ENCODE measurements at regions not wholly inside any gene's neighbourhood (a gene's known extent, or its start where the extent isn't known, plus 50 kb on each side); places are given as distances from the start of the nearest gene placed in this dataset.
"Not testable (repeated sequence)": the region's sequence is repeated elsewhere in the genome, so short reads cannot be mapped to it uniquely, and the experiment has no call there.

- DNase-seq (ENCODE audit: low spot score) = no peak
- FAIRE-seq = no peak
Measured at GRCh38 chr12:90515199-90516175, 439.5 kb downstream of the CCER1 start.

- DNase-seq (ENCODE audit: low spot score) = no peak
- FAIRE-seq = no peak
Measured at GRCh38 chr12:90514325-90514724, 440.7 kb downstream of the CCER1 start.

- FAIRE-seq (no peak), DNase-seq (ENCODE audit: low spot score) (no peak)
Measured at GRCh38 chr12:90512518-90512917, 442.5 kb downstream of the CCER1 start.

- FAIRE-seq = no peak
Measured at GRCh38 chr12:90510948-90511347, 444.0 kb downstream of the CCER1 start.

DNA sequence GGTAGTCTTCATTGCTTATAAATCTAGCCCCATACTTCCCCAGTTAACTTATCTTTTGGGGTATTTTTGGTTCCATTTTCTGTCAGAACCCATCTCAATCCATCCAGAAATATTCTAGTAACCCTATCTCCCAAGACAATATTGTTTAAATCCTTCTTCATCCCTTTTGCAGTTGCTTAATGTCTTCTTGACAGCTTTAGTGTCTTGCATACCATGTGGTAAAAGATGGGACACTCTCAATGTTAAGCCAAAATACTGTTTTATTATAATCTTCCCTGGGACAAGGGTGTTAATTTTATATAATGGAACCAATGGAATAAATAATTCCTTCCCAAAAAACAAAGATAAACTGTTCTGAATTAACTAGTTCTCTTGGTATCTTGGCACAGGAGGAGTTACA lies 450.2 kb downstream of the CCER1 start:
- FAIRE-seq = no peak
- no peak for DNase-seq (ENCODE audit: low spot score)

More at GRCh38 chr12:90510948-90511347, 444.0 kb downstream of the CCER1 start:
- no peak for DNase-seq (ENCODE audit: low spot score)

GRCh38 chr12:90502070-90502469 lies 452.9 kb downstream of the CCER1 start:
- DNase-seq (ENCODE audit: low spot score) = no peak
- FAIRE-seq = no peak

DNA sequence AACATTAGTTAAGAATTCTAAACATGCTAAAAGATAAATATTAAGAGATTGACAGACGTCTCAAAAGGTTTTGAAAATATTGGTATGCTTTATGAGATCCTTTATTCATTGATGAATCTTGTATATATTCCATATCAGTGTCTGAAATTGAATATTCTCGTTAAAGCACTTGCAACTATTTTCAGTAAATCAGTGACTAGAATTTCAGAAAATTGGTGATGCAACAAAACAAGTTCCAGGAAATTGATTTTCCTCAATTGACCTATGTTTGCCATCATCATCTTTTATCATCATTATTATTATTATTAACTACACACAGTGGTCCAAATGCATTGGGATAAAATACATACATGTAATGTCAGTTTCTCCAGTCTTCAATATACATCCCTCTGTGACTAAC lies 453.6 kb downstream of the CCER1 start:
- FAIRE-seq (no peak), DNase-seq (ENCODE audit: low spot score) (no peak)

DNA sequence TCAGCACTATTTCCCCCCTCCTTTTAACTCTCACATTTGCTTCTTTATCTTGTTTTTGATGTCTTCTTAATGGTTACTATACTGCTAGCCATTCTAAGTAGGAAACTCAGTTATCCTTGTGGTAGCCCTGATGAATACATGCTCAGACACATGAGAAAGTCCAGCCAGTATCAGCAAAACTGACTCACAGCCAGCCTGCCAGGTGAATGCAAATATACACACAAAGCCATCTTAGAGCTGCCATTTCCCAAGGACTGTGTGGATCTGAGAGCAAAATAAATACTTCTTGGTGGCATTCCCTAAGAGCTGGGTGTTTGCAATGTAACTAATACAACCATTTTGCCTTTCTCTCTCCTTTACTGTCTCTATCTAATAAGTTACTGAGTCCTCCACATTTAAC lies 455.2 kb downstream of the CCER1 start:
- FAIRE-seq (no peak), DNase-seq (ENCODE audit: low spot score) (no peak)

- no peak for FAIRE-seq
- DNase-seq (ENCODE audit: low spot score) = no peak
Measured at GRCh38 chr12:90497923-90498545, 456.9 kb downstream of the CCER1 start.

DNA sequence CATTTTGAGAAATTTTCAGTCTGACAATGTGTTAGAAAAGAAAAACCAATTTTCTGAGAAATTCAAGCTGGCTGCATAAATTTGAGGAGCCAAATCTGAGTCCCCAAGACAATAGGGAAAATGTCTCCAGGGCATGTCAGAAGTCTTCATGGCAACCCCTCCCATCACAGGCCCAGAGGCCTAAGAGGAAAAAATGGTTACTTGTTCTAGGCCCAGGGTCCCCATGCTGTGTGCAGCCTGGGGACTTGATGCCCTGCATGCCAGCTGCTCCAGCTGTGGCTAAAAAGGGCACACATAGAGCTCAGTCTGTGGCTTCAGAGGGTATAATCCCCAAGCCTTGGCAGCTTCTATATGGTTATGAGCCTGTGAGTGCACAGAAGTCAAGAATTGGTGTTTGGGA lies 464.6 kb downstream of the CCER1 start:
- DNase-seq (ENCODE audit: low spot score) (no peak), FAIRE-seq (no peak)

- DNase-seq (ENCODE audit: low spot score) (no peak), FAIRE-seq (no peak)
Measured at GRCh38 chr12:90489141-90489540, 465.8 kb downstream of the CCER1 start.

- FAIRE-seq (no peak), DNase-seq (ENCODE audit: low spot score) (no peak)
Measured at GRCh38 chr12:90485560-90485959, 469.4 kb downstream of the CCER1 start.

- FAIRE-seq (no peak), DNase-seq (ENCODE audit: low spot score) (no peak)
Measured at GRCh38 chr12:90484094-90484493, 470.9 kb downstream of the CCER1 start.

- FAIRE-seq (no peak), DNase-seq (ENCODE audit: low spot score) (no peak)
Measured at GRCh38 chr12:90481748-90482147, 473.2 kb downstream of the CCER1 start.

- FAIRE-seq (no peak), DNase-seq (ENCODE audit: low spot score) (no peak)
Measured at GRCh38 chr12:90479237-90479636, 475.7 kb downstream of the CCER1 start.

- no peak for FAIRE-seq
Measured at GRCh38 chr12:90473831-90474230, 481.1 kb downstream of the CCER1 start.

DNA sequence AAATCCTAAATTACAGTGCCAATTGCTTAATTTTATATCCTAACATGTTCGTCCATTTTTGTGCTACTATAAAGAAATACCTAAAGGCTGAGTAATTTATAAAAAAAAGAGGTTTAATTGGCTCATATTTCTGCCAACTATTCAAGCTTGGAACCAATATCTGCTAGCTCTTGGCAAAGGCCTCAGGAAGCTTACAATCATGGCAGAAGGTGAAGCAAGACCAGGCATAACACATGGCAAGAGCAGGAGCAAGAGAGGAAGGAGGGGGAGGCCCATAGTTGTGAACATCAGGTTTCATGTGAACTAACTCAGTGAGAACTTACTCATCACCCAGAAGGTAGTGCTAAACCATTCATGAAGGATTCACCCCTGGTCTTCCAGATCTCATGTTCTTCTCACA lies 494.3 kb downstream of the CCER1 start:
- no peak for FAIRE-seq
- DNase-seq (ENCODE audit: low spot score) = no peak

More at GRCh38 chr12:90473831-90474230, 481.1 kb downstream of the CCER1 start:
- DNase-seq (ENCODE audit: low spot score) = no peak

GRCh38 chr12:90456248-90456647 lies 498.7 kb downstream of the CCER1 start:
- FAIRE-seq = no peak

DNA sequence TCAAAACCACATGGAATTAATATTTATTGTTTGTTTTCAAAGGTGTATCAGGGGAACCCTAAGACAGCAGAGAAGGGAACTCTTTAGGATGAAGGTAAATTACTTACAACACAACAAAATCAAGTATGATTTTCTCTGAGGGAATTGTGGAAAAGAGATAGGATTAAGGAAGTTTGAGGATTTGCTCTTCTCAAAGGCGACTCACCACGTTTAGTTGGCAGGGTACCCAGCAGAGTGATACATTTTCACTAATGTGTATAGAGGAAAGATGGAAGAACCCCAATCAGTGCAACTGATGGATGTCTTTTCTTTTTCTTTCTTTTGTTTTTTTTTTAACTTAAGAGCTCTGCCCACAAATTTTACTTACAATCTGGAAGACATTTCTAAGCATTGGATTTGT lies 499.2 kb downstream of the CCER1 start:
- FAIRE-seq = no peak
- DNase-seq (ENCODE audit: low spot score) = no peak

More at GRCh38 chr12:90456248-90456647, 498.7 kb downstream of the CCER1 start:
- no peak for DNase-seq (ENCODE audit: low spot score)

DNA sequence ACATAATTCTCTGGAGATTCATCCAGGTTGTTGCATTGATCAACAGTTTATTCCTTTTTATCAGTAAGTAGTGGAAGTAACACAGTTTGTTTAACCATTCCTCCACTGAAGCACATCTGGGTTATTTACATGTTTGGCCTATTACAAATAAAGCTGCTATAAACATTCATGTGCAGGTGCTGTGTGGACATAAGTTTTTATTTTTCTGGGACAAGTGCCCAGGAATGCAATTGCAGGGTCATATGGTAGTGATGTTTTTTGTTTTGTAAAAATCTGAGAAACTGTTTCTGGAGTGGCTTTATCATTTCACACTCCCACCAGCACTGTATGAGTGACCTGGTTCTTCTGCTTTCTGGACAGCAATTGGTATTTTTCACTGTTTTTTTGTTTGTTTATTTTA lies 505.4 kb downstream of the CCER1 start:
- FAIRE-seq (no peak), DNase-seq (ENCODE audit: low spot score) (no peak)

DNA sequence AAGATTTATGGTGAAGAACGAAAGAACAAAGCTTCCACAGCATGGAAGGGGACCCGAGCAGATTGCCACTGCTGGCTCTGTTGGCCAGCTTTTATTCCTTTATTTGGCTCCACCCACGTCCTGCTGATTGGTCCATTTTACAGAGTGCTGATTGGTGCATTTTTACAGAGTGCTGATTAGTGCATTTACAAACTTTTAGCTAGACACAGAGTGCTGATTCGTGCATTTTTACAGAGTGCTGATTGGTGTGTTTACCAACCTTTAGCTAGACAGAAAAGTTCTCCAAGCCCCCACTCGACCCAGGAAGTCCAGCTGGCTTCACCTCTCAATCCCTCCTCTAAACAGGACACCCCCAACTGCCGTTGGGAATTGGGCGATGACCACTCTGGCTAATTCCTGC lies 511.5 kb downstream of the CCER1 start:
- DNase-seq (ENCODE audit: low spot score); FAIRE-seq: not testable (repeated sequence)

GRCh38 chr12:90441431-90441830 lies 513.5 kb downstream of the CCER1 start:
- DNase-seq (ENCODE audit: low spot score) (no peak), FAIRE-seq (no peak)

GRCh38 chr12:90428881-90429280 lies 526.1 kb downstream of the CCER1 start:
- DNase-seq (ENCODE audit: low spot score) (no peak), FAIRE-seq (no peak)

Measured in urothelium cell line (cell line).